ENCODE measurements at regions not wholly inside any gene's neighbourhood (a gene's known extent, or its start where the extent isn't known, plus 50 kb on each side); places are given as distances from the start of the nearest gene placed in this dataset.
"Not testable (repeated sequence)": the region's sequence is repeated elsewhere in the genome, so short reads cannot be mapped to it uniquely, and the experiment has no call there.

- no peak for DNase-seq (ENCODE audit: low spot score)
These were observed 114.2 kb upstream of the MAN2A1 start for GRCh38 chr5:109575506-109575905.

- DNase-seq (ENCODE audit: low spot score) = no peak
These were observed 114.7 kb upstream of the MAN2A1 start for GRCh38 chr5:109574985-109575384.

GRCh38 chr5:109573766-109574165 lies 116.0 kb upstream of the MAN2A1 start:
- no peak for DNase-seq (ENCODE audit: low spot score)

GRCh38 chr5:109573256-109573655 lies 116.5 kb upstream of the MAN2A1 start:
- DNase-seq (ENCODE audit: low spot score) = no peak

- DNase-seq (ENCODE audit: low spot score) = no peak
These were observed 117.9 kb upstream of the MAN2A1 start for GRCh38 chr5:109571785-109572184.

- no peak for DNase-seq (ENCODE audit: low spot score)
These were observed 119.3 kb upstream of the MAN2A1 start for GRCh38 chr5:109570362-109570874.

GRCh38 chr5:109567374-109568044 lies 122.2 kb upstream of the MAN2A1 start:
- DNase-seq (ENCODE audit: low spot score) = no peak

GRCh38 chr5:109566361-109566760 lies 123.4 kb upstream of the MAN2A1 start:
- DNase-seq (ENCODE audit: low spot score) = no peak

GRCh38 chr5:109563739-109564138 lies 126.0 kb upstream of the MAN2A1 start:
- DNase-seq (ENCODE audit: low spot score) = no peak

GRCh38 chr5:109563189-109563588 lies 126.5 kb upstream of the MAN2A1 start:
- no peak for DNase-seq (ENCODE audit: low spot score)

GRCh38 chr5:109562441-109562840 lies 127.3 kb upstream of the MAN2A1 start:
- DNase-seq (ENCODE audit: low spot score) = no peak

GRCh38 chr5:109561447-109561846 lies 128.3 kb upstream of the MAN2A1 start:
- no peak for DNase-seq (ENCODE audit: low spot score)

- no peak for DNase-seq (ENCODE audit: low spot score)
These were observed 129.2 kb upstream of the MAN2A1 start for GRCh38 chr5:109560554-109560953.

GRCh38 chr5:109558952-109559351 lies 130.8 kb upstream of the MAN2A1 start:
- DNase-seq (ENCODE audit: low spot score) = no peak

GRCh38 chr5:109558364-109558763 lies 131.4 kb upstream of the MAN2A1 start:
- no peak for DNase-seq (ENCODE audit: low spot score)

- DNase-seq (ENCODE audit: low spot score) = no peak
These were observed 135.9 kb upstream of the MAN2A1 start for GRCh38 chr5:109553846-109554245.

GRCh38 chr5:109551234-109551633 lies 138.5 kb upstream of the MAN2A1 start:
- DNase-seq (ENCODE audit: low spot score) = not testable (repeated sequence)

GRCh38 chr5:109550077-109550476 lies 139.7 kb upstream of the MAN2A1 start:
- no peak for DNase-seq (ENCODE audit: low spot score)

GRCh38 chr5:109546461-109546860 lies 136.7 kb upstream of the PJA2 start:
- no peak for DNase-seq (ENCODE audit: low spot score)

- DNase-seq (ENCODE audit: low spot score) = not testable (repeated sequence)
These were observed 135.1 kb upstream of the PJA2 start for GRCh38 chr5:109544873-109545272.

- DNase-seq (ENCODE audit: low spot score) = not testable (repeated sequence)
These were observed 128.9 kb upstream of the PJA2 start for GRCh38 chr5:109538692-109539091.

- not testable (repeated sequence) for DNase-seq (ENCODE audit: low spot score)
These were observed 125.3 kb upstream of the PJA2 start for GRCh38 chr5:109535090-109535489.

- no peak for DNase-seq (ENCODE audit: low spot score)
These were observed 124.0 kb upstream of the PJA2 start for GRCh38 chr5:109533751-109534272.
